PC-3 (cell line): ENCODE measurements at regions not wholly inside any gene's neighbourhood (a gene's known extent, or its start where the extent isn't known, plus 50 kb on each side); places are given as distances from the start of the nearest gene placed in this dataset.
A peak's percentile ranks its signal among the peaks of the same experiment; 100 is the strongest.

Source experiments
- ATAC-seq: fragments of 200-7000 bp; cut with Tn5 transposase; 2 replicates; pipeline ENCODE4 v1.9.1; 2020; ENCODE audit warnings: mild to moderate bottlenecking, moderate library complexity
- BruUV-seq: library from RNA; stranded (reverse); fragments of 400-500 nt; replicated peaks from 2 replicates; lab custom pipeline; 2021; lab: Mats Ljungman, UMichigan
- CTCF ChIA-PET: fragments of 300-600 bp; sonication (Branson Sonifier 250); formaldehyde crosslinking; loops from one replicate; lab custom pipeline; 2022; ENCODE audit warnings: antibody characterized with exemption; lab: Charles Lee
- POLR2A ChIA-PET: fragments of 300-600 bp; sonication (Branson Sonifier 250); formaldehyde crosslinking; loops from one replicate; lab custom pipeline; 2022; ENCODE audit warnings: antibody characterized with exemption; ENCODE audit not compliant: unreplicated experiment; lab: Charles Lee
- DNase-seq: peaks from one replicate; pipeline ENCODE4 v3.0.0-alpha.2; 2015
- H2AFZ ChIP-seq: fragments of 300-600 bp; sonication (generic); 2 replicates; pipeline ENCODE4 v1.6.0; 2016; ENCODE audit warnings: antibody characterized with exemption, low read length
- H3F3A ChIP-seq: fragments of 300-600 bp; sonication (generic); one replicate; pipeline ENCODE4 v1.6.0; 2017; ENCODE audit warnings: antibody characterized with exemption, low read length, control low read depth, mild to moderate bottlenecking; ENCODE audit not compliant: unreplicated experiment
- H3K27ac ChIP-seq: fragments of 300-600 bp; sonication (generic); 2 replicates; pipeline ENCODE4 v1.5.1; 2016; ENCODE audit warnings: mild to moderate bottlenecking, low read length
- H3K27me3 ChIP-seq: fragments of 300-600 bp; sonication (generic); 2 replicates; pipeline ENCODE4 v1.6.1; 2016; ENCODE audit warnings: low read length, mixed read lengths
- H3K36me3 ChIP-seq: fragments of 300-600 bp; sonication (generic); 2 replicates; pipeline ENCODE4 v1.6.1; 2016; ENCODE audit warnings: low read depth, mixed run types, low read length, mixed read lengths
- H3K4me1 ChIP-seq: fragments of 300-600 bp; sonication (generic); 2 replicates; pipeline ENCODE4 v1.5.1; 2016; ENCODE audit warnings: low read length; ENCODE audit not compliant: insufficient read depth
- H3K4me2 ChIP-seq: fragments of 300-600 bp; sonication (generic); 2 replicates; pipeline ENCODE4 v1.6.0; 2016; ENCODE audit warnings: low read length
- H3K4me3 ChIP-seq: fragments of 300-600 bp; sonication (generic); 2 replicates; pipeline ENCODE4 v1.5.1; 2016; ENCODE audit warnings: mild to moderate bottlenecking, low read length, mixed read lengths
- H3K79me2 ChIP-seq: fragments of 300-600 bp; sonication (generic); 2 replicates; pipeline ENCODE4 v1.6.1; 2017; ENCODE audit warnings: low read length, mixed read lengths
- H3K9ac ChIP-seq: fragments of 300-600 bp; sonication (generic); 2 replicates; pipeline ENCODE4 v1.6.0; 2016; ENCODE audit warnings: mild to moderate bottlenecking, low read length
- H3K9me2 ChIP-seq: fragments of 300-600 bp; sonication (generic); replicated peaks from 2 replicates; pipeline ENCODE4 v1.6.1; 2016; ENCODE audit warnings: mixed run types, low read length, mixed read lengths
- H3K9me3 ChIP-seq: fragments of 300-600 bp; sonication (generic); 2 replicates; pipeline ENCODE4 v1.6.1; 2016; ENCODE audit warnings: low read length, mixed read lengths
- H4K20me1 ChIP-seq: fragments of 300-600 bp; sonication (generic); 2 replicates; pipeline ENCODE4 v1.6.1; 2016; ENCODE audit warnings: low read length, mixed read lengths
- CTCF ChIP-seq: fragments of 300-600 bp; sonication (generic); conservative IDR thresholded peaks from 2 replicates; pipeline ENCODE4 v1.5.1; 2017; ENCODE audit warnings: antibody characterized with exemption, low read depth, mild to moderate bottlenecking, low read length
- EZH2 ChIP-seq: fragments of 300-600 bp; sonication (generic); IDR thresholded peaks from one replicate; pipeline ENCODE4 v1.6.1; 2017; ENCODE audit warnings: antibody characterized with exemption, mild to moderate bottlenecking, low read length; ENCODE audit not compliant: unreplicated experiment
- EZH2phosphoT487 ChIP-seq: fragments of 300-600 bp; sonication (generic); IDR thresholded peaks from 2 replicates; pipeline ENCODE4 v1.6.1; 2018; ENCODE audit warnings: mild to moderate bottlenecking, antibody characterized with exemption, low read length, borderline replicate concordance
- intact Hi-C: fragments of 100-400 bp; cut with micrococcal nuclease; formaldehyde crosslinking; loops from 2 replicates; pipeline ENCODE4 v1.9.0; 2023

GRCh38 chr17:59512844-59513385 is 52.5 kb upstream of the DHX40 start:
- Histone ChIP-seq H3K79me2 (no peaks in the 10 kb centered on the region), H3K4me3 (no peak overlapping the region), H3K4me2 (no peak overlapping the region), H3F3A (no peaks in the 10 kb centered on the region), H3K27me3 (no peaks in the 10 kb centered on the region), H4K20me1 (no peaks in the 10 kb centered on the region), H3K9ac (no peak overlapping the region), H3K27ac (no peak overlapping the region), H3K4me1 (no peaks in the 10 kb centered on the region), H3K9me2 (no peaks in the 10 kb centered on the region), H3K9me3 (no peaks in the 10 kb centered on the region), H2AFZ (no peak overlapping the region), H3K36me3 (no peaks in the 10 kb centered on the region)
- DNase-seq (no peak), ATAC-seq (no peak)
- POLR2A ChIA-PET: no interaction called here
- TF ChIP-seq CTCF: no peak
- TF ChIP-seq EZH2: no peak
- TF ChIP-seq EZH2phosphoT487: no peak
- intact Hi-C loops: no loop called here
- no TSS peak for BruUV-seq
- CTCF ChIA-PET: no interaction called here

DNA sequence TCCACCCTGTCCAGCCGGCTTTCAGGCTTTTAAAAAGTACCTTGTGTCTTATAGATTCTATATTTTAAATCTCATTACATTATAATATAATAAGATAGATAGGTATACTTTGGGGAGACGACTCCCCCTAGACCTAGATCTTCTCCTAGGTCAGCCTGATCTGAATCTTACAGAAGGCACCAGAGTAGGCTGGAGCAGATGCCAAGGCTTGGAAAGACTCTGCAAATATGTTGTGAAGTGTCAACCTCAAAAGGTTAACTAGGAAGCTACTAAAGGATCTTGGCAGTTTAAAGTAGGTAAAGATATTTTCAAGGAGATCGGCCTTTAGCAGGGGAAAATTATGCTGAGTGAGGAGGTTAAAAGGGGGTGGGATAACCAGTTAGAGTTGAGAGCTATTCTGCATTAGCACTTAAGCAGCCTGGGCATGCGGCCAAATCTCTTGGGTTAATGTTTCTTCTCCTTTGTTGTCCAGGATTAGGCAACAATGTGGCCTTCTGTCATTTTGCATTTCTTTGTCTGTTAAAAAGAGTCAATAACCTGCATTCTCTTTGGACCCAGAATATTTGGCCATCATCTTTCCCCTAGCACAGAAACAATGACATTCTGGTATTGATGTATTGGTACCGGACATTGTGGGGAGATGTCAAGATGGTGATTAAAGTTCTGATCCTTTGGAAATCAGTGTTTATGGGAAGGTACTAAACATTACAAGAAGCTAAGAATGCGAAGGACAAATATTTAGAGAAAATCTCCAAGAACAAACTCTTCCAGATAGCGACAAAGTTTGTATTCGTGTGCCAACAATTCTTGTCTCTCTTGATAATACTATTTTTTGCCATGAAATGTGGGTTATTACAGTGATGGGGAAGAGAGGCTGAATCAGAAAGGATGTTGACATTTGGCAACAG is 51.2 kb upstream of the DHX40 start:
- H3K27me3 ChIP-seq: no peaks in the 10 kb centered on the region
- H2AFZ ChIP-seq: no peak overlapping the region
- H3K79me2 ChIP-seq: no peaks in the 10 kb centered on the region
- no peaks in the 10 kb centered on the region for H4K20me1 ChIP-seq
- H3K27ac ChIP-seq: no peak overlapping the region
- DNase-seq (peak; percentile 55), ATAC-seq (no peak)
- H3K9me3 ChIP-seq: no peaks in the 10 kb centered on the region
- H3K4me3 ChIP-seq: no peak overlapping the region
- no TSS peak for BruUV-seq
- no peak overlapping the region for H3K4me2 ChIP-seq
- POLR2A ChIA-PET: interaction anchor here (0.6 kb wide), 1 partner anchor 16 kb away, joined by 3 read pairs; no protein-coding TSS in a partner anchor
- no peaks in the 10 kb centered on the region for H3K4me1 ChIP-seq
- H3K9me2 ChIP-seq: no peaks in the 10 kb centered on the region
- no peaks in the 10 kb centered on the region for H3K36me3 ChIP-seq
- CTCF ChIA-PET: no interaction called here
- no peak overlapping the region for H3K9ac ChIP-seq
- intact Hi-C loops: no loop called here
- TF ChIP-seq EZH2 (no peak), EZH2phosphoT487 (no peak), CTCF (no peak)
- H3F3A ChIP-seq: no peaks in the 10 kb centered on the region
